ENCODE measurements at regions not wholly inside any gene's neighbourhood (a gene's known extent, or its start where the extent isn't known, plus 50 kb on each side); places are given as distances from the start of the nearest gene placed in this dataset.

DNA sequence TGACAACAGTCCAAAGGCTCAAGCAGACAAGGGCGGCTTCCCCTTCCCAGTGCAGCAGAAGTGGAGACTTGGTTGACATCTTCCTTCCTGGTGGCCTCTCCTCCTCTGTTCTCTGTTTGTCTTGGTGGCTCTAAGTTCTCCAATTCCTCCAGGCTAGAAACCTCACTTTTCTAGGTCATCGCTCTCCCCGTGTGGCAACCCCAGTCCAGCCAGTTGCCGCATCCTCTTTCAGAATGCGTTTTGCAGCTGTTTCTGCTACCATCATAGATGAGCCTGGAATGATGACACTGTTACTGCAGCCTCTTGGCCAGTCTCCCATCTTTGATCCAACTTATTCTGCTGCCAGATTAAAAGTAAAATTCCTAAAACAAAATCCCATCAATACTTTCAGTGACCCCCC is 201.5 kb downstream of the TRIM29 start:
- no peaks in the 10 kb centered on the region for H3K9me3 ChIP-seq (replicated peaks; ENCODE audit: control insufficient read depth, insufficient read depth, low read depth, low read length)
- no peak overlapping the region for H3K9ac ChIP-seq (ENCODE audit: insufficient read depth in 1 of 2, low read depth in 2 of 2, low read length in 2 of 2)
- intact Hi-C loops (cut with micrococcal nuclease), result no loop called here
- H4K20me1 ChIP-seq (replicated peaks; ENCODE audit: control insufficient read depth, insufficient read depth, low read length), result no peaks in the 10 kb centered on the region; the same call in 1 of the 2 replicates
- TF ChIP-seq PCBP1 (IDR thresholded peaks at IDR 0.05; ENCODE audit: low read depth, low read length, poor library complexity, severe bottlenecking) (no peak), KLF6 (CRISPR knock-in tag; IDR thresholded peaks at IDR 0.05; ENCODE audit: borderline replicate concordance) (no peak), ZNF561 (CRISPR knock-in tag; conservative IDR thresholded peaks at IDR 0.05) (no peak), FOSL1 (tag; conservative IDR thresholded peaks at IDR 0.05) (no peak), XRCC4 (IDR thresholded peaks at IDR 0.05; ENCODE audit: extremely low read depth, insufficient read depth, insufficient read length) (no peak), GTF2E2 (tag; IDR thresholded peaks at IDR 0.05) (no peak), ARNT (IDR thresholded peaks at IDR 0.05) (no peak), HMG20B (CRISPR knock-in tag; IDR thresholded peaks at IDR 0.05) (no peak), TARDBP (IDR thresholded peaks at IDR 0.05) (no peak), ZNF830 (CRISPR knock-in tag; IDR thresholded peaks at IDR 0.05) (no peak), ZNF121 (CRISPR knock-in tag; conservative IDR thresholded peaks at IDR 0.05) (no peak), ZNF583 (CRISPR knock-in tag; IDR thresholded peaks at IDR 0.05) (no peak), SAFB2 (IDR thresholded peaks at IDR 0.05; ENCODE audit: borderline replicate concordance, low read depth, low read length, severe bottlenecking) (no peak)
- TF ChIP-seq, protein P1, sequence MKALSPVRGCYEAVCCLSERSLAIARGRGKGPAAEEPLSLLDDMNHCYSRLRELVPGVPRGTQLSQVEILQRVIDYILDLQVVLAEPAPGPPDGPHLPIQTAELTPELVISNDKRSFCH (CRISPR knock-in tag; IDR thresholded peaks at IDR 0.05), result no peak
- TF ChIP-seq, protein P1 (tag; IDR thresholded peaks at IDR 0.05), result no peak
- TF ChIP-seq, protein P2, sequence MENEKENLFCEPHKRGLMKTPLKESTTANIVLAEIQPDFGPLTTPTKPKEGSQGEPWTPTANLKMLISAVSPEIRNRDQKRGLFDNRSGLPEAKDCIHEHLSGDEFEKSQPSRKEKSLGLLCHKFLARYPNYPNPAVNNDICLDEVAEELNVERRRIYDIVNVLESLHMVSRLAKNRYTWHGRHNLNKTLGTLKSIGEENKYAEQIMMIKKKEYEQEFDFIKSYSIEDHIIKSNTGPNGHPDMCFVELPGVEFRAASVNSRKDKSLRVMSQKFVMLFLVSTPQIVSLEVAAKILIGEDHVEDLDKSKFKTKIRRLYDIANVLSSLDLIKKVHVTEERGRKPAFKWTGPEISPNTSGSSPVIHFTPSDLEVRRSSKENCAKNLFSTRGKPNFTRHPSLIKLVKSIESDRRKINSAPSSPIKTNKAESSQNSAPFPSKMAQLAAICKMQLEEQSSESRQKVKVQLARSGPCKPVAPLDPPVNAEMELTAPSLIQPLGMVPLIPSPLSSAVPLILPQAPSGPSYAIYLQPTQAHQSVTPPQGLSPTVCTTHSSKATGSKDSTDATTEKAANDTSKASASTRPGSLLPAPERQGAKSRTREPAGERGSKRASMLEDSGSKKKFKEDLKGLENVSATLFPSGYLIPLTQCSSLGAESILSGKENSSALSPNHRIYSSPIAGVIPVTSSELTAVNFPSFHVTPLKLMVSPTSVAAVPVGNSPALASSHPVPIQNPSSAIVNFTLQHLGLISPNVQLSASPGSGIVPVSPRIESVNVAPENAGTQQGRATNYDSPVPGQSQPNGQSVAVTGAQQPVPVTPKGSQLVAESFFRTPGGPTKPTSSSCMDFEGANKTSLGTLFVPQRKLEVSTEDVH (IDR thresholded peaks at IDR 0.05; ENCODE audit: low read depth, partially characterized antibody), result no peak
- H3K36me3 ChIP-seq (ENCODE audit: control insufficient read depth, insufficient read depth, low read length), result no peaks in the 10 kb centered on the region
- POLR2A ChIA-PET, result no interaction called here
- no peak for DNase-seq (ENCODE audit: extremely low read depth in 1 of 4, low spot score in 3 of 4)
- no TSS peak for BruUV-seq (replicated peaks)
- ATAC-seq, result no peak
- in situ Hi-C loops (cut with MboI), result no loop called here
- no peak overlapping the region for H3K4me2 ChIP-seq (ENCODE audit: insufficient read depth, low read length)
- no peaks in the 10 kb centered on the region for H3K79me2 ChIP-seq (ENCODE audit: control insufficient read depth, insufficient read depth, low read length)
- no peaks in the 10 kb centered on the region for H3K9me1 ChIP-seq (ENCODE audit: control insufficient read depth, insufficient read depth, low read length)
- no peak overlapping the region for H3K27ac ChIP-seq (ENCODE audit: extremely low read depth, low read depth, low read length)
- no peak overlapping the region for H3K4me3 ChIP-seq
- FAIRE-seq, result no peak
- H3K4me1 ChIP-seq (replicated peaks in 1 of 2; ENCODE audit: control insufficient read depth in 2 of 2, insufficient read depth in 2 of 2, low read length in 2 of 2), result no peaks in the 10 kb centered on the region
- CTCF ChIA-PET (ENCODE audit: low intra/inter-chr PET ratio), result no interaction called here
- WGBS (ENCODE audit: insufficient coverage, low coverage, missing lambda C conversion rate), result 0% methylated on average over 5 of the region's 5 CpGs
- no peak overlapping the region for H2AFZ ChIP-seq (ENCODE audit: low read depth, low read length)
- peaks cover 0 to 26% of the 10 kb centered on the region in 2 experiments; a peak in 2 of 5 replicates for H3K27me3 ChIP-seq (ENCODE audit: control insufficient read depth in 2 of 2, insufficient read depth in 2 of 2, low read length in 2 of 2)

Measured in K562 (cell line).